ENCODE measurements at regions not wholly inside any gene's neighbourhood (a gene's known extent, or its start where the extent isn't known, plus 50 kb on each side); places are given as distances from the start of the nearest gene placed in this dataset.
"Not testable (repeated sequence)": the region's sequence is repeated elsewhere in the genome, so short reads cannot be mapped to it uniquely, and the experiment has no call there.

GRCh38 chr16:66204756-66205155 lies 161.7 kb upstream of the CDH5 start:
- no peak for DNase-seq

GRCh38 chr16:66203476-66203875 lies 163.0 kb upstream of the CDH5 start:
- no peak for DNase-seq

GRCh38 chr16:66199189-66199588 lies 167.3 kb upstream of the CDH5 start:
- no peak for DNase-seq

- DNase-seq = no peak
These were observed 167.8 kb upstream of the CDH5 start for GRCh38 chr16:66198641-66199040.

DNA sequence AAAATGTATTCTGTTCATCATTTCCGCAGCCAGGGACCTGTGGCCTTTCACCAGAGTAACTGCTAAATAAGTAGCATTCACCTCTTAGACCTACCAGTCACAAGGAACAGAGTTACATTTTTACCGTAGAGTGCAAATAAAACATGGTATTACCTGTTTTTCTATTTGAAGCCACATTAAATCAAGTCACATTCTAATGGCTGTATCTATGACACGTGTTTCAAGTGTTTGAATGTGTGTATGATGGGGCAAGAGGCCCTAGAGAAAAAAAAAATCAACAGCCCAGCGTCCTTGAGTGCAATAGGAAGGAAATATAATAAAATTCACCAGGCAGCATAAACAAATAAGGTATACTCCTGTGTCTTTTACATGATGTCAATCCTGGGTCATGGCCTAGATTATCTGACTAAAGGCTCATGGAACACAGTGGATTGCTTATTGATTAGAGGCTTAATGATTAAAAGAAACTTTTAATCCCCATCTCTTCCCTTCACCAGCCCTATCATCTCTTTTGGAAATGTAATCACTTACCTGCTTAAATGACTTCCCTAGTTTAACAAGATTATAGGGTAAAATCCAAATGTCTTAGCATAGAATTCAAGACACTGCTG lies 168.7 kb upstream of the CDH5 start:
- no peak for DNase-seq

DNA sequence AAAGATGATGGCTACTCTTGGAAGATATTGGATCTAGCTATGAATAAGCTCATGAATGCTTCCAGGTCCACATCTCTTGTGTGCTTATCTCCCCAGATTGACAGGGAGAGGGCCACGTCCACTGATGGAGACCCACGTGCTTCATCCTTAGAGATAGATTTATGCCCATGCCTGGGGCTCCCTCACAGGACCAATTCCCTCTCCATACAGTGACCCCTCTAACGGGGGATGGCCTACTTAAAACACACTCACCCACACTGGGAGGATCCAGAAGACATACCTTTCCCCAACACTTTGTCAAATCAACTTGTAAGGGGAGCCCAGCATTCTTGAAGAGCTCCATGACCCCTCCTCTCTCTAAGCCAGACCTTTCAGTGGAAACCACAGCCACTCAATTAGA lies 169.7 kb upstream of the CDH5 start:
- no peak for DNase-seq

DNA sequence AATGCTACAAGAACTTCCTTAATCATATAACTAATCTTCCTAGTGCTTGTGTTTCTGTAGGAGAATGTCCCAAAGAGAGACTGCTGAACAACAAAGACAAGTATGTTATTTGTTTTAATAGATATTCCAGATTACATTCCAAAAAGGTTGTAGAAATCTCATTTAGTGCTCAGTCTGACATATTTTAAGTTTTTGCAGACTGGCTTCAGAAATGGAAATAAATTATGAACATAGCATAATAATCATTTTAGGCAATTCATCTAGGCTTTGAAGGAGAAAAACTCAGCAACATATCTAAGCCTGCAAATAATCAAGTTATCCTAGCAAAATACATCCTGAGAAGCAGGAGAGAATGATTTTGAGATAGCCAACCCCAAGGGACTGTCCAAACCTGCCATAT lies 171.6 kb upstream of the CDH5 start:
- no peak for DNase-seq

DNA sequence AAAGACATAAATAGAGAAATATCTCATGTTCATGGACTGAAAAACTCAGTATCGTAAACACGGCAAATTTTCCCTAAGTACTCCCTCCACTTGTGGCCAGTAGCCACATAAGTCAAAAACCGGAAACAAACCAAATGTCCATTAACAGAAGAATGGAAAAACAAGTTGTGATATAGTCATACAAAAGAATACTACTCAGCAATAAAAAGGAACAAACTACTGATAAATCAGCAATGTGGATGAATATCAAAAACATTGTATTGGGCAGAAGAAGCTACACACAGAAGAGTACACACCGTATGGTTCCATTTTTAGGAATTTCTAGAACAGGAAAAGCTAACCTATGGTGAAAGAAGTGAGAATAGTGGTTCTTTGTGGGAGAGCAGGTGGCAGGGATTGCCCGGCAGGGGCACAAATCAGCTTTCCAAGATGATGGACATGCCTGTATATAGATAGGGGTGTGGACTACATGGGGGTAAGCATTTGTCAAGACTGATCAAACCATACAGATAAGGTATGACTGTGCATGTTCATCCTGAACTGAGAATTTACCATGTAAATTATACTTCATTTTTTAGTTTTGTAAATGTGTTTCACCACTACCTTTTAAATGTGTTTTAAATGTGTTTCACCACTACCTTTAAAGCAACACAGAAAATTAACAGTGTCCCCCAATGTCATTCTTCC lies 172.8 kb upstream of the CDH5 start:
- DNase-seq = no peak

- no peak for DNase-seq
These were observed 176.1 kb upstream of the CDH5 start for GRCh38 chr16:66190411-66190810.

- DNase-seq = no peak
These were observed 176.5 kb upstream of the CDH5 start for GRCh38 chr16:66189951-66190350.

DNA sequence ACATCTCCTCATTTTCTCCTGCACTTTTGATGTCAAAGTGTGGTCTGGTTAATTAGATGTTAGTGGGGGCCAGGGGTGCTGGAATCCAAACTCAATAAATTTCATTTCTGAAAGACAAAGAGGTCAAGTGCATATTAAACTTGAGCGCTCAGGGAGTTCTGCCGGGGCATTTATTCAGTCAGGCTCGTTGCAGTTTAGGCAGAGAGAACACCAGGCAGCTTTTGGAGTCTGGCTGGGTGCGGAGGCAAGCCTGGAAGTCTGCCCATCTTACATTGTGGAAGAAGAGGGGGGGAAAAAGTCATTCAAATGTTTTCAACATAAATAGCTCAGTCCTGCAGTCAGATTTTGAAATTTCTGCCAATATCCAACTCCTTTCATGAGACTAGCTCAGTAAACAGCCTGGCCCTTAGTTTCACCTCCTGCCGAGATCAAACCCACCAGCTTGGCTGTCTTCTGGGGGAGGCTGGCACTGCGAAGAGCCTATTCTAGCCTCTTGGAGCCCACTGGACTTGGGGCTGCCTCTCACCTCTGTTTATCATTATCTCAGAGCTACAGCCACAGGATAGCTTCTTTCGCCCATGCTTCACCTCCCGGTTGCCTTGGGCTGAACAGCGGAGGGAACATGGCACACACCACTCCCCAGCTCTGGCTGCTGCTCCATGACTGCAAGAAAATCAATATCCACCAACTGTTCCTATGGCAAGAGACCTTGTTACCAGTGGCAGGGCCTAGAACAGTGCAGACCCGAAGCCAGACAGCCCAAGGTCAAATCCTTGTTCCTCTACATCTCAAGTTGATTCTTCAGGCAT lies 177.4 kb upstream of the CDH5 start:
- no peak for DNase-seq

- no peak for DNase-seq
These were observed 180.2 kb upstream of the CDH5 start for GRCh38 chr16:66186251-66186785.

DNA sequence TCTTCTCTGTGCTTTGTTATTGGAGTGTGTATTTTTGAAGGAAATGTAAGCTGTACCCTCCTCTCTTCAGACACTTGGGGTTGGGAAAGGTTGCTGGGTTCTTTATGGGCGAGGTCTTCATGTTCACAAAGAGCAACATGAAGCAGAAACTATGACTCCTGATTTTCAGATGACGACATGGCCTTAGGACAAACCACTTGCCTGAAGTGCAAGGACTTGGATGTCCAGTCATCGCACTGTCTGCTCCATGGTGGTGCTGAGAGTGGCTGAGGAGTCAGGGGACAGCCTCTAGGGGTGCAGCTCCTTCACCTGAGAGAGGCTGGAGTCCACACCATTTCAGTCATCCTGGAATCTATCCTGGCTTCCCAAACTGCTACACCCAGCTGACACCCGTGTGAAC lies 183.9 kb upstream of the CDH5 start:
- no peak for DNase-seq

GRCh38 chr16:66176731-66177130 lies 189.8 kb upstream of the CDH5 start:
- DNase-seq = no peak

DNA sequence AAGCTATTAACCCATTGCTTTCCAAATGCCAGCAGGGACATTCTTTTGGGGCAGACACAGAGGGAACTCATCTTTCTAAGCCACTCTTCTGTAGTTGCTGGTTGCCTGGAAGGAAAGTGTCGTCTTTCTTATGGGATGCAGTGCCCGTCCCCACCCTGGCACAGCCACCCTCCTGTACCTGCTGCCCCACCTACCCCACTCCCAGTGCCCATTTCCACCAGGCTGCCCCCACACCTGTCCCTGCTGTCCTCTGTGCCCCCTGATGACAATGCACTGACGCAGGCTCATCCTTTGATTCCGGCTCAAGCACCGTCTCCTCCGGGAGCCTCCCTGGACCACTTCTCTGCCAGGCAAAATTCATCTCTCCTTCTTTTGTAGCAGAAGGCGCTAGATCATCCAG lies 190.4 kb upstream of the CDH5 start:
- no peak for DNase-seq

DNA sequence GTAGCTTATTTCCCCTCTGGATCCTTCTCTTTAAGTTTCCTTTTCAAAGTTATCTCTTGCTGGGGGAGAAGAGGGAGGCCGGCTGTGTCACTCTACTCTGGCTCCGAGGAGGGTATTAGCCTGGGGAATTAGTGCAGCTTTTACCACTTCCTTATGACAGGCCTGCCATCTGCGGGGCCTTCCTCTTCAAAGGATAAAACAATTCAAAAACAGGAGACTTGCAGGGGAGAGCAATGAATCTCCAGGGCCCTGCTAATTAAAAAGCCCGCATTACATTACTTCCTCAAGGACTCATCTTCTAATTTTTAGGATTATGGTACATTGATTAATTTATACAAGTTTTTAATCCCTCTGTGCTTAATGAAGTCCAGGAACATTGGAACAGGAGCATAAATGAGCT lies 190.9 kb upstream of the CDH5 start:
- DNase-seq = no peak

- DNase-seq = no peak
These were observed 191.4 kb upstream of the CDH5 start for GRCh38 chr16:66175058-66175457.

DNA sequence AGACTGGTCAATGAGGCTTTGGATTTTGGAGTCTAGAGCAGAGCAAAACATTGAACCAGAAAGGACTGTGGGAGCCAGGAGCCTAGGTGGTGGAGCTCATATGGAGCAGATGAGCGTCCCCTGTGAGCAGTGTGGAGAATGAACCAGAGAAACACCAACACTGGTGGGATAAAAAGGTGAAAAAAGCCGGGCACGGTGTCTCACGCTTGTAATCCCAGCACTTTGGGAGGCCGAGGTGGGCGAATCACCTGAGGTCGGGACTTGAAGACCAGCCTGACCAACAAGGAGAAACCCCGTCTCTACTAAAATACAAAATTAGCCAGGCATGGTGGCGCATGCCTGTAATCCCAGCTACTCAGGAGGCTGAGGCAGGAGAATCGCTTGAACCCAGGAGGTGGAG lies 192.7 kb upstream of the CDH5 start:
- DNase-seq = not testable (repeated sequence)

- DNase-seq = not testable (repeated sequence)
These were observed 193.3 kb upstream of the CDH5 start for GRCh38 chr16:66173181-66173580.

- DNase-seq = no peak
These were observed 194.0 kb upstream of the CDH5 start for GRCh38 chr16:66172463-66172862.

DNA sequence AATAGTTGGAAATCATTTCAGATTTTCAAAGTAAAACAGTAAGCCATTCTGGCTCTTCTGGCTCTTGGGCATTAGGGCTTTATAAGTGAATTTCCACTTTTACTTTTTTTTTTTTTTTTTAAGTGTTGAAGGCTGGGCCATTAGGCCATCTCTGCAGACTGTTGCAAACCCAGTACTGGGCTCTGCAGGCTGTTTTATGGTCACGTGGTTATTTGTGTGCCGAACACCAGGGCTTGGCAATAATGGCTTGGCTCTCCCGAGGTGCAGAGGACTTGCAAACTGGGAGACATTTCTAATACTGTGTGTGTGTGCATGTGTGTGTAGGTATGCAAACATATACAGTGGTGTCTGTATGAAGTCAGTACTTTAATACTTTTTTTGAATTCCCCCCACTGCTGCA lies 194.9 kb upstream of the CDH5 start:
- DNase-seq = no peak

DNA sequence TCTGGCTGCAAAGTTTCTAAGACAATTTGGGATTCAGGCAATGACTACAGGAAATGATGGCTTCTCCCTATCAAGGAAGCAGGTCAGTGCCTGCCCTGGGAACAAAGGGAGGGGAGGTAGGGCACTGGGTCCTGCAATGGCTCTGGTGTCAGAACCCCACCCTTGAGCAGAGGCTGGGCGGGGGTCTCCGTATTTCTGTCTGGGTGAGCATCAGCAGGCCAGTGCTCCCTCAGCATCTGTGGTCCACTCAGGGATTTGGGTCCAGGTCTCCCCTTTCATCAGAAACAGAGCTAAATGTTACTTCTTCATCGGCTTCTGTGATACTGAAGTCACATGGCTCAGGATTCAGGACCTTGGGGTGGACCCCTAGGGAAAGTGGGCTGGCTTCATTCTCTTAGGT lies 195.5 kb upstream of the CDH5 start:
- no peak for DNase-seq

- DNase-seq = no peak
These were observed 196.7 kb upstream of the CDH5 start for GRCh38 chr16:66169817-66170216.

DNA sequence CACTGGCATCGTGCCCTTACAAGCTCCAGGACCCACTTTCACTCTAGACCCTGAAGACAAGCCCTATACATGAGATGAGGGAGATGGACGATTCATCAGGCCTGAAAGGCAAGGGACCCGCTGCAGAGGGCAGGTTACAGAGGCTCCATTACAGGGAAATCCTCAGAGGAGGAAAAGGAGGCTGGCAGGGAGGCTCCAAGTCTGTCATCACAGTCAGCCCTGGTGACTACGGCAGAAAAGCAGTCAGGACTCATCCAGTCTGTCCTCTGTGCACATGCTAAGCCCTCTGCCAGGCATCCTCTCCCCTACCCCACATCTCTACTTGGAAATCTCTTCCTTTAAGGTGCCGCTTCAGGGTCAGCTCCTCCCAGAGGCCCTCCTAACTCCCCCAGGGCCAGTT lies 197.7 kb upstream of the CDH5 start:
- DNase-seq = no peak
